ENCODE measurements at regions not wholly inside any gene's neighbourhood (a gene's known extent, or its start where the extent isn't known, plus 50 kb on each side); places are given as distances from the start of the nearest gene placed in this dataset.

GRCh38 chr2:106339609-106340008 lies 128.6 kb downstream of the RGPD3 start:
- Histone ChIP-seq H3K9me3 (ENCODE audit: low read length) (no peaks in the 10 kb centered on the region), H3K79me2 (replicated peaks; ENCODE audit: insufficient read depth, low read length) (no peaks in the 10 kb centered on the region)

DNA sequence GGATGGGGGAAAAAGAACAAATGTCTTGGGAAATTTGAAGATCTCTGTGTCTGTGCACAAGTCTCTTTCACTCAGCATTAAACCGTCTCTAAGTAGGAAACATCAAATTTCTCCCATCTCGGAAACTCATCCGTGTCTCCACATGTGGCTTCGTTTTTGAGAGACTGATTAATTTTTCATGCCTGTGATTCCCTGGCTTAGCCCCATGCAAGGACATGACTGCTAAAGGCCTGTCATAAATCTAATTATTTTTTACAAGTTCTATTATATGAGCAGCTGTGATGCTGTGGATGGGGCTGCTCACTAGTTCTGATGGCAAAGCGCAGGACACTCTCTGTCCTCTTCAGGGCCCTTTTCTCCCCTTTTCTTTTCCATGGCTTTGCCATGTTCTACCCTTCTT lies 129.1 kb downstream of the RGPD3 start:
- Histone ChIP-seq H3K79me2 (replicated peaks; ENCODE audit: insufficient read depth, low read length) (no peaks in the 10 kb centered on the region), H3K27me3 (ENCODE audit: insufficient read depth, low read depth, low read length) (no peaks in the 10 kb centered on the region), H3K9me3 (ENCODE audit: low read length) (no peaks in the 10 kb centered on the region), H3K27ac (ENCODE audit: low read length) (no peak overlapping the region), H3K9ac (ENCODE audit: low read length) (no peak overlapping the region), H3K9me2 (ENCODE audit: insufficient read depth, low read length) (no peaks in the 10 kb centered on the region), H3F3A (ENCODE audit: insufficient read depth, low read length, poor library complexity, severe bottlenecking) (no peaks in the 10 kb centered on the region), H4K20me1 (ENCODE audit: insufficient read depth) (no peaks in the 10 kb centered on the region), H3K4me3 (ENCODE audit: low read length) (no peak overlapping the region), H2AFZ (ENCODE audit: low read depth, low read length) (no peak overlapping the region), H3K4me2 (ENCODE audit: low read length) (no peak overlapping the region), H3K36me3 (ENCODE audit: insufficient read depth, low read length) (no peaks in the 10 kb centered on the region)
- TF ChIP-seq EP300 (conservative IDR thresholded peaks at IDR 0.05; ENCODE audit: poor library complexity, severe bottlenecking), result no peak
- no peak for TF ChIP-seq POLR2AphosphoS5 (IDR thresholded peaks at IDR 0.05)
- no peak for TF ChIP-seq RAD21 (conservative IDR thresholded peaks at IDR 0.05)
- TF ChIP-seq REST (IDR thresholded peaks at IDR 0.05; ENCODE audit: borderline replicate concordance), result no peak

More at GRCh38 chr2:106339609-106340008, 128.6 kb downstream of the RGPD3 start:
- Histone ChIP-seq H3K9me2 (ENCODE audit: insufficient read depth, low read length) (no peaks in the 10 kb centered on the region), H3K4me2 (ENCODE audit: low read length) (no peak overlapping the region), H3K36me3 (ENCODE audit: insufficient read depth, low read length) (no peaks in the 10 kb centered on the region), H3K4me3 (ENCODE audit: low read length) (no peak overlapping the region), H3K27ac (ENCODE audit: low read length) (no peak overlapping the region), H4K20me1 (ENCODE audit: insufficient read depth) (no peaks in the 10 kb centered on the region), H2AFZ (ENCODE audit: low read depth, low read length) (no peak overlapping the region), H3K9ac (ENCODE audit: low read length) (no peak overlapping the region), H3K27me3 (ENCODE audit: insufficient read depth, low read depth, low read length) (no peaks in the 10 kb centered on the region), H3F3A (ENCODE audit: insufficient read depth, low read length, poor library complexity, severe bottlenecking) (no peaks in the 10 kb centered on the region)
- TF ChIP-seq RAD21 (conservative IDR thresholded peaks at IDR 0.05) (no peak), EP300 (conservative IDR thresholded peaks at IDR 0.05; ENCODE audit: poor library complexity, severe bottlenecking) (no peak), POLR2AphosphoS5 (IDR thresholded peaks at IDR 0.05) (no peak), EZH2 (IDR thresholded peaks at IDR 0.05; ENCODE audit: borderline replicate concordance, insufficient read depth, low read length, poor library complexity, severe bottlenecking) (no peak), REST (IDR thresholded peaks at IDR 0.05; ENCODE audit: borderline replicate concordance) (no peak), SMC3 (conservative IDR thresholded peaks at IDR 0.05; ENCODE audit: poor library complexity) (no peak), MXI1 (conservative IDR thresholded peaks at IDR 0.05; ENCODE audit: poor library complexity, severe bottlenecking) (no peak), TAF1 (IDR thresholded peaks at IDR 0.05; ENCODE audit: low read depth) (no peak)
- TF ChIP-seq, protein P1, sequence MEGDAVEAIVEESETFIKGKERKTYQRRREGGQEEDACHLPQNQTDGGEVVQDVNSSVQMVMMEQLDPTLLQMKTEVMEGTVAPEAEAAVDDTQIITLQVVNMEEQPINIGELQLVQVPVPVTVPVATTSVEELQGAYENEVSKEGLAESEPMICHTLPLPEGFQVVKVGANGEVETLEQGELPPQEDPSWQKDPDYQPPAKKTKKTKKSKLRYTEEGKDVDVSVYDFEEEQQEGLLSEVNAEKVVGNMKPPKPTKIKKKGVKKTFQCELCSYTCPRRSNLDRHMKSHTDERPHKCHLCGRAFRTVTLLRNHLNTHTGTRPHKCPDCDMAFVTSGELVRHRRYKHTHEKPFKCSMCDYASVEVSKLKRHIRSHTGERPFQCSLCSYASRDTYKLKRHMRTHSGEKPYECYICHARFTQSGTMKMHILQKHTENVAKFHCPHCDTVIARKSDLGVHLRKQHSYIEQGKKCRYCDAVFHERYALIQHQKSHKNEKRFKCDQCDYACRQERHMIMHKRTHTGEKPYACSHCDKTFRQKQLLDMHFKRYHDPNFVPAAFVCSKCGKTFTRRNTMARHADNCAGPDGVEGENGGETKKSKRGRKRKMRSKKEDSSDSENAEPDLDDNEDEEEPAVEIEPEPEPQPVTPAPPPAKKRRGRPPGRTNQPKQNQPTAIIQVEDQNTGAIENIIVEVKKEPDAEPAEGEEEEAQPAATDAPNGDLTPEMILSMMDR (IDR thresholded peaks at IDR 0.05; ENCODE audit: poor library complexity, severe bottlenecking), result no peak

Data from neural cell (in vitro differentiated cells).